ENCODE measurements at regions not wholly inside any gene's neighbourhood (a gene's known extent, or its start where the extent isn't known, plus 50 kb on each side); places are given as distances from the start of the nearest gene placed in this dataset.

DNA sequence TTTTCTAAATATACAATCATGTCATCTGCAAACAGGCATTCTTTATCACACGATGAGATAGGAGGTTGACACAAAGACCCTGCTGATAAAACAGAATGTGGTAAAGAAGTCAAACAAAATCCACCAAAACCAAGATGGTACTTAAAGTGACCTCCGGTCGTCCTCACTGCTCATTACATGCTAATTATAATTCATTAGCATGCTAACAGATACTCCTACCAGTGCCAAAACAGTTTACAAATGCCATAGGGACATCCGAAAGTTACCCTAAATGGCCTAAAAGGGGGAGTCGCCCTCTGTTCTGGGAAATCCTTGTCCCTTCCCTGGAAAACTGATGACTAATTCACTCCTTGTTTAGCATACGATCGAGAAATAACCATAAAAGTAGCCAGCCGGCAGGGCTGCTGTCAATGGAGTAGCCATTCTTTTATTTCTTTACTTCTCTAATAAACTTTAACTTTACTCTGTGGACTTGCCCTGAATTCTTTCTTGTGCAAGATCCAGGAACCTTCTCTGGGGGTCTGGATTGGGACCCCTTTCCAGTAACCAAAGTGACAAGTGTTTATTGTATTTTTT lies 126.6 kb downstream of the CCDC71L start:
- TF ChIP-seq, protein P1, sequence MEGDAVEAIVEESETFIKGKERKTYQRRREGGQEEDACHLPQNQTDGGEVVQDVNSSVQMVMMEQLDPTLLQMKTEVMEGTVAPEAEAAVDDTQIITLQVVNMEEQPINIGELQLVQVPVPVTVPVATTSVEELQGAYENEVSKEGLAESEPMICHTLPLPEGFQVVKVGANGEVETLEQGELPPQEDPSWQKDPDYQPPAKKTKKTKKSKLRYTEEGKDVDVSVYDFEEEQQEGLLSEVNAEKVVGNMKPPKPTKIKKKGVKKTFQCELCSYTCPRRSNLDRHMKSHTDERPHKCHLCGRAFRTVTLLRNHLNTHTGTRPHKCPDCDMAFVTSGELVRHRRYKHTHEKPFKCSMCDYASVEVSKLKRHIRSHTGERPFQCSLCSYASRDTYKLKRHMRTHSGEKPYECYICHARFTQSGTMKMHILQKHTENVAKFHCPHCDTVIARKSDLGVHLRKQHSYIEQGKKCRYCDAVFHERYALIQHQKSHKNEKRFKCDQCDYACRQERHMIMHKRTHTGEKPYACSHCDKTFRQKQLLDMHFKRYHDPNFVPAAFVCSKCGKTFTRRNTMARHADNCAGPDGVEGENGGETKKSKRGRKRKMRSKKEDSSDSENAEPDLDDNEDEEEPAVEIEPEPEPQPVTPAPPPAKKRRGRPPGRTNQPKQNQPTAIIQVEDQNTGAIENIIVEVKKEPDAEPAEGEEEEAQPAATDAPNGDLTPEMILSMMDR (IDR thresholded peaks at IDR 0.05) = no peak
- TF ChIP-seq POLR2AphosphoS5 (IDR thresholded peaks at IDR 0.05; ENCODE audit: insufficient read depth in 1 of 2, low read depth in 1 of 2) (no peak), POLR2A (IDR thresholded peaks at IDR 0.05) (no peak)
